IMR-90 (cell line): ENCODE measurements at regions not wholly inside any gene's neighbourhood (a gene's known extent, or its start where the extent isn't known, plus 50 kb on each side); places are given as distances from the start of the nearest gene placed in this dataset.

Source experiments
- ATAC-seq: fragments of 200-7000 bp; cut with Tn5 transposase; 2 replicates; pipeline ENCODE4 v1.9.1; 2020; ENCODE audit warnings: low read depth, mild to moderate bottlenecking, moderate library complexity
- BruUV-seq: library from RNA; stranded (reverse); fragments of 400-500 nt; replicated peaks from 2 replicates; lab custom pipeline; 2021; lab: Mats Ljungman, UMichigan
- CTCF ChIA-PET: fragments of 300-600 bp; formaldehyde crosslinking; extraction: SDS; loops from one replicate; lab custom pipeline; 2021; ENCODE audit warnings: antibody characterized with exemption; lab: Yijun Ruan, JAX
- POLR2A ChIA-PET: fragments of 300-600 bp; sonication (Branson Sonifier 250); formaldehyde crosslinking; loops from one replicate; lab custom pipeline; 2022; ENCODE audit warnings: antibody characterized with exemption; ENCODE audit not compliant: unreplicated experiment; lab: Charles Lee
- DNase-seq: peaks from one replicate; pipeline ENCODE4 v3.0.0; 2013
- H2AFZ ChIP-seq: replicated peaks from 2 replicates; pipeline ENCODE3; 2013; ENCODE audit warnings: low read length, mild to moderate bottlenecking; ENCODE audit not compliant: poor library complexity
- H2AK5ac ChIP-seq: 2 replicates; pipeline ENCODE4 v1.6.1; 2013; ENCODE audit warnings: low read depth, low read length, inconsistent platforms
- H2AK9ac ChIP-seq: replicated peaks from 2 replicates; pipeline ENCODE3; 2013; ENCODE audit warnings: mild to moderate bottlenecking, low read depth, low read length, moderate library complexity; ENCODE audit not compliant: poor library complexity
- H2BK120ac ChIP-seq: 2 replicates; pipeline ENCODE4 v1.6.1; 2013; ENCODE audit warnings: low read depth, low read length, inconsistent platforms
- H2BK15ac ChIP-seq: 3 replicates; pipeline ENCODE4 v1.6.1; 2013; ENCODE audit warnings: low read depth, low read length, inconsistent platforms
- H2BK20ac ChIP-seq: 2 replicates; pipeline ENCODE4 v1.6.1; 2013; ENCODE audit warnings: low read depth, mild to moderate bottlenecking, inconsistent platforms, low read length, moderate library complexity
- H2BK5ac ChIP-seq: 2 replicates; pipeline ENCODE4 v1.6.1; 2013; ENCODE audit warnings: mild to moderate bottlenecking, low read depth, low read length, inconsistent platforms; ENCODE audit not compliant: poor library complexity, severe bottlenecking
- H3K14ac ChIP-seq: replicated peaks from 2 replicates; pipeline ENCODE4 v1.6.1; 2013; ENCODE audit warnings: low read depth, low read length, inconsistent platforms
- H3K18ac ChIP-seq: 2 replicates; pipeline ENCODE4 v1.6.1; 2013; ENCODE audit warnings: low read depth, low read length, control low read depth
- H3K23ac ChIP-seq: 2 replicates; pipeline ENCODE4 v1.6.1; 2013; ENCODE audit warnings: low read depth, low read length, inconsistent platforms
- H3K27ac ChIP-seq: 2 replicates; pipeline ENCODE4 v1.5.1; 2013; ENCODE audit warnings: mild to moderate bottlenecking, control low read depth, low read length; ENCODE audit not compliant: insufficient read depth
- H3K27me3 ChIP-seq: 2 replicates; pipeline ENCODE4 v1.6.1; 2013; ENCODE audit warnings: low read length; ENCODE audit not compliant: control insufficient read depth, insufficient read depth
- H3K36me3 ChIP-seq: 2 replicates; pipeline ENCODE4 v1.6.1; 2013; ENCODE audit warnings: low read length, mixed read lengths; ENCODE audit not compliant: control insufficient read depth, insufficient read depth
- H3K4ac ChIP-seq: 2 replicates; pipeline ENCODE4 v1.6.1; 2013; ENCODE audit warnings: low read depth, low read length, inconsistent platforms
- H3K4me1 ChIP-seq: 2 replicates; pipeline ENCODE4 v1.6.1; 2013; ENCODE audit warnings: low read length, mixed read lengths; ENCODE audit not compliant: control insufficient read depth, insufficient read depth
- H3K4me2 ChIP-seq: 2 replicates; pipeline ENCODE4 v1.6.1; 2013; ENCODE audit warnings: low read depth, mild to moderate bottlenecking, control low read depth, low read length, moderate library complexity
- H3K4me3 ChIP-seq: 2 replicates; pipeline ENCODE4 v1.5.1; 2013; ENCODE audit warnings: low read depth, mild to moderate bottlenecking, control low read depth, low read length, moderate library complexity; ENCODE audit not compliant: insufficient read depth
- H3K56ac ChIP-seq: 2 replicates; pipeline ENCODE4 v1.6.1; 2013; ENCODE audit warnings: low read length, inconsistent platforms; ENCODE audit not compliant: insufficient read depth; ENCODE audit errors: extremely low read depth
- H3K79me1 ChIP-seq, 2 experiments: 2 replicates each; pipeline ENCODE4 v1.6.1; 2013; ENCODE audit warnings: low read length in 2 of 2, inconsistent platforms in 1 of 2, low read depth in 1 of 2
- H3K9ac ChIP-seq: 2 replicates; pipeline ENCODE4 v1.6.1; 2013; ENCODE audit warnings: low read depth, low read length, control low read depth
- H3K9me1 ChIP-seq: 2 replicates; pipeline ENCODE4 v1.6.1; 2013; ENCODE audit warnings: low read length, inconsistent platforms; ENCODE audit not compliant: insufficient read depth
- H3K9me3 ChIP-seq: 2 replicates; pipeline ENCODE4 v1.6.1; 2013; ENCODE audit warnings: low read length; ENCODE audit not compliant: control insufficient read depth, insufficient read depth
- H4K20me1 ChIP-seq: 2 replicates; pipeline ENCODE4 v1.6.1; 2013; ENCODE audit warnings: low read length, inconsistent platforms; ENCODE audit not compliant: insufficient read depth
- H4K5ac ChIP-seq: 2 replicates; pipeline ENCODE4 v1.6.1; 2013; ENCODE audit warnings: mild to moderate bottlenecking, low read depth, low read length, control low read depth
- H4K8ac ChIP-seq, 2 experiments: 2 replicates each; pipeline ENCODE4 v1.6.1; 2013; ENCODE audit warnings: low read depth in 2 of 2, low read length in 2 of 2, control low read depth in 1 of 2, inconsistent platforms in 1 of 2
- H4K91ac ChIP-seq: 2 replicates; pipeline ENCODE4 v1.6.1; 2013; ENCODE audit warnings: low read depth, low read length, inconsistent platforms; ENCODE audit not compliant: insufficient read depth
- BHLHE40 ChIP-seq: fragments of 150-350 bp; IDR thresholded peaks from 2 replicates; pipeline ENCODE4 v1.6.1; 2016; ENCODE audit warnings: mild to moderate bottlenecking, low read depth, low read length
- CEBPB ChIP-seq: IDR thresholded peaks from 2 replicates; pipeline ENCODE4 v1.6.1; 2012; ENCODE audit warnings: low read depth, low read length, improper control_type of control experiment
- CHD1 ChIP-seq: IDR thresholded peaks from 2 replicates; pipeline ENCODE4 v1.6.1; 2012; ENCODE audit warnings: low read depth, low read length, improper control_type of control experiment
- CTCF ChIP-seq: conservative IDR thresholded peaks from 2 replicates; pipeline ENCODE4 v1.5.1; 2012; ENCODE audit warnings: mild to moderate bottlenecking, low read depth, low read length, improper control_type of control experiment
- ELK1 ChIP-seq: fragments of 150-350 bp; IDR thresholded peaks from 2 replicates; pipeline ENCODE4 v1.6.1; 2016; ENCODE audit warnings: low read depth, mild to moderate bottlenecking, low read length, moderate library complexity, borderline replicate concordance
- FOS ChIP-seq: fragments of 150-350 bp; IDR thresholded peaks from 2 replicates; pipeline ENCODE4 v1.6.1; 2016; ENCODE audit warnings: low read depth, low read length
- MAFK ChIP-seq: IDR thresholded peaks from 2 replicates; pipeline ENCODE4 v1.6.1; 2012; ENCODE audit warnings: low read depth, low read length, improper control_type of control experiment
- MAZ ChIP-seq: IDR thresholded peaks from 2 replicates; pipeline ENCODE4 v1.6.1; 2012; ENCODE audit warnings: low read depth, mild to moderate bottlenecking, low read length, improper control_type of control experiment, moderate library complexity, borderline replicate concordance
- MXI1 ChIP-seq: IDR thresholded peaks from 2 replicates; pipeline ENCODE4 v1.6.1; 2012; ENCODE audit warnings: low read depth, mild to moderate bottlenecking, low read length, moderate library complexity, borderline replicate concordance
- NFE2L2 ChIP-seq: fragments of 150-350 bp; IDR thresholded peaks from 2 replicates; pipeline ENCODE4 v1.6.1; 2016; ENCODE audit warnings: low read depth, mild to moderate bottlenecking, low read length
- POLR2A ChIP-seq: IDR thresholded peaks from 2 replicates; pipeline ENCODE4 v1.6.1; 2012; ENCODE audit warnings: mild to moderate bottlenecking, low read depth, low read length
- RAD21 ChIP-seq: IDR thresholded peaks from 2 replicates; pipeline ENCODE4 v1.6.1; 2012; ENCODE audit warnings: low read length, improper control_type of control experiment
- RCOR1 ChIP-seq: IDR thresholded peaks from 2 replicates; pipeline ENCODE4 v1.6.1; 2012; ENCODE audit warnings: mild to moderate bottlenecking, low read length, improper control_type of control experiment; ENCODE audit not compliant: insufficient replicate concordance
- RFX5 ChIP-seq: IDR thresholded peaks from 2 replicates; pipeline ENCODE4 v1.8.0; 2012; ENCODE audit warnings: low read depth, mild to moderate bottlenecking, low read length, moderate library complexity
- SMC3 ChIP-seq: fragments of 150-350 bp; IDR thresholded peaks from 2 replicates; pipeline ENCODE4 v1.6.1; 2016; ENCODE audit warnings: low read depth, mild to moderate bottlenecking, antibody characterized with exemption, low read length, moderate library complexity
- USF2 ChIP-seq: fragments of 150-350 bp; IDR thresholded peaks from 2 replicates; pipeline ENCODE4 v1.6.1; 2017; ENCODE audit warnings: mild to moderate bottlenecking, antibody characterized with exemption, low read length, low read depth
- WGBS, 2 experiments: methylation state at CpG; one replicate each; pipeline versions ENCODE4 v1.1.5 to v1.1.7; 2013; ENCODE audit warnings: missing lambda C conversion rate in 2 of 2; ENCODE audit not compliant: insufficient read length in 1 of 2; ENCODE audit errors: extremely low coverage in 2 of 2; 5-methylcytosine and 5-hydroxymethylcytosine counted together
- dilution Hi-C: fragments of 300-500 bp; cut with HindIII; formaldehyde crosslinking; loops from one replicate; pipeline ENCODE4 v1.14.3; 2018; ENCODE audit warnings: low sequenced_read_pairs; ENCODE audit not compliant: unreplicated experiment
- in situ Hi-C: fragments of 300-500 bp; cut with MboI; formaldehyde crosslinking; loops from 3 replicates; pipeline ENCODE4 v1.14.3; 2019; ENCODE audit warnings: low sequenced_read_pairs, inconsistent platforms, mixed read lengths
- intact Hi-C: fragments of 100-400 bp; cut with micrococcal nuclease; formaldehyde crosslinking; loops from 2 replicates; pipeline ENCODE4 v1.10.0; 2022

GRCh38 chr5:58284886-58285285 is 175.0 kb downstream of the PLK2 start:
- no peak overlapping the region for H2AFZ ChIP-seq
- DNase-seq (no peak), ATAC-seq (no peak)
- no peak overlapping the region for H3K9ac ChIP-seq
- ChIA-PET POLR2A (no interaction called here), CTCF (no interaction called here)
- no peak overlapping the region for H4K8ac ChIP-seq
- no CpG with 5 or more reads among the region's 2 CpGs for WGBS, 2 experiments
- no peaks in the 10 kb centered on the region for H3K9me3 ChIP-seq
- H3K4me2 ChIP-seq, result no peak overlapping the region
- no peaks in the 10 kb centered on the region for H3K9me1 ChIP-seq
- H2BK20ac ChIP-seq, result no peak overlapping the region
- H3K56ac ChIP-seq, result no peak overlapping the region
- no peak for TF ChIP-seq RAD21
- TF ChIP-seq MAFK, result no peak
- no peak for TF ChIP-seq SMC3
- no peak for TF ChIP-seq BHLHE40
- TF ChIP-seq FOS, result no peak
- no peak for TF ChIP-seq POLR2A
- no peak for TF ChIP-seq ELK1
- no peak for TF ChIP-seq CHD1
- TF ChIP-seq NFE2L2, result no peak
- TF ChIP-seq CEBPB, result no peak
- TF ChIP-seq USF2, result no peak
- TF ChIP-seq RFX5, result no peak
- no peak for TF ChIP-seq CTCF
- no peak for TF ChIP-seq MAZ
- TF ChIP-seq MXI1, result no peak
- no peak for TF ChIP-seq RCOR1
- no peak overlapping the region for H4K5ac ChIP-seq
- H3K27ac ChIP-seq, result no peak overlapping the region
- H3K27me3 ChIP-seq, result no peaks in the 10 kb centered on the region
- H3K4ac ChIP-seq, result no peak overlapping the region
- in situ Hi-C loops, result no loop called here
- H3K18ac ChIP-seq, result no peak overlapping the region
- no peaks in the 10 kb centered on the region for H4K20me1 ChIP-seq
- H3K23ac ChIP-seq, result no peak overlapping the region
- H2BK15ac ChIP-seq, result no peak overlapping the region
- dilution Hi-C loops, result no loop called here
- no peak overlapping the region for H2BK5ac ChIP-seq
- no peak overlapping the region for H3K14ac ChIP-seq
- no peaks in the 10 kb centered on the region for H3K79me1 ChIP-seq
- no peak overlapping the region for H2BK120ac ChIP-seq
- no peak overlapping the region for H3K4me3 ChIP-seq
- H2AK9ac ChIP-seq, result no peak overlapping the region
- no peaks in the 10 kb centered on the region for H3K36me3 ChIP-seq
- intact Hi-C loops, result no loop called here
- H4K91ac ChIP-seq, result no peak overlapping the region
- no TSS peak for BruUV-seq
- no peak overlapping the region for H2AK5ac ChIP-seq
- no peaks in the 10 kb centered on the region for H3K4me1 ChIP-seq
